HG02938 (cell line): ENCODE measurements at regions not wholly inside any gene's neighbourhood (a gene's known extent, or its start where the extent isn't known, plus 50 kb on each side); places are given as distances from the start of the nearest gene placed in this dataset.

Experiments
- ATAC-seq: cut with Tn5 transposase; IDR thresholded peaks from one replicate; pipeline ENCODE4 v1.9.1; 2021; ENCODE audit warnings: mild to moderate bottlenecking, moderate library complexity; ENCODE audit not compliant: unreplicated experiment

DNA sequence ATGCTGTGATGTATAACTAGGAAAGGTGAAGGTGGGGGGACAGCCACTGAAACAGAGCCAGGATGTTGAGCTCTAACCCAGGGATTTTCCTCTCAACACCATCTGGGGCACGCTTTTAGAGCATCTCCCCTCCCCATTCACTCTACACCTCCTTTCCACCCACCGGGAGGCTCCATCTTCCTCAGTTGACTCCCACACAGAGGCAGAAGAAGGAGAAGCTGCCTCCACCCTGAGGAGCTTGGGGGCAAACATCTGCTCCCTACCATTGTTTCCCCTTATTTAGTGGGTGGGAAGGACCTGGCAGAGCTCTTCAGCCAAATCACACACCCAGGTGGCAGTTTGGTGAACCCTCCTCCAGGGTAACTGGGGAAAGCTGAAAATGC, 50.0 kb upstream of the ADA2 start:
- ATAC-seq: no peak
